Ovary (tissue), 7 donors: ENCODE measurements at regions not wholly inside any gene's neighbourhood (a gene's known extent, or its start where the extent isn't known, plus 50 kb on each side); places are given as distances from the start of the nearest gene placed in this dataset.

Experiments
- DNase-seq, 5 donors: peaks; one replicate each; pipeline ENCODE4 v3.0.0-alpha.2; 2019 to 2020
- H3K27ac ChIP-seq, 2 donors: fragments of 200-600 bp; one replicate each; pipeline versions ENCODE4 v1.5.1 to v1.8.0; 2019 to 2022
- H3K27me3 ChIP-seq: fragments of 200-600 bp; one replicate; pipeline ENCODE4 v1.8.0; 2022
- H3K36me3 ChIP-seq: fragments of 200-600 bp; sonication (generic); one replicate; pipeline ENCODE4 v1.5.1; 2019
- H3K4me1 ChIP-seq: one replicate; pipeline ENCODE4 v1.8.1; 2013; ENCODE audit warnings: mild to moderate bottlenecking, moderate library complexity; ENCODE audit not compliant: insufficient read depth
- H3K4me3 ChIP-seq: fragments of 200-600 bp; sonication (generic); one replicate; pipeline ENCODE4 v1.5.1; 2017
- H3K9me3 ChIP-seq, 2 donors: fragments of 200-600 bp in 1 of 2; sonication (generic) in 1 of 2; one replicate each; pipeline versions ENCODE4 v1.5.1 to v1.8.1; 2013 to 2019; ENCODE audit warnings: mild to moderate bottlenecking in 1 of 2, moderate library complexity in 1 of 2
- CTCF ChIP-seq, 3 donors: fragments of 450-650 bp in 2 of 3; fragments of 200-600 bp in 1 of 3; IDR thresholded peaks; one replicate each; pipeline versions ENCODE4 v1.5.1 to v1.8.0; 2016 to 2022; ENCODE audit warnings: antibody characterized with exemption in 3 of 3, mild to moderate bottlenecking in 1 of 3
- EP300 ChIP-seq: sonication (generic); formaldehyde crosslinking; IDR thresholded peaks from one replicate; pipeline ENCODE4 v1.6.1; 2017; ENCODE audit warnings: antibody characterized with exemption
- POLR2A ChIP-seq: fragments of 450-650 bp; IDR thresholded peaks from one replicate; pipeline ENCODE4 v1.6.1; 2017; ENCODE audit warnings: antibody characterized with exemption, mild to moderate bottlenecking, moderate library complexity
- WGBS, 3 donors: extraction: QIAGEN DNeasy Blood & Tissue Kit in 1 of 3; methylation state at CpG; one replicate each; pipeline versions ENCODE4 v1.1.5 to v1.1.7; 2013 to 2017; 5-methylcytosine and 5-hydroxymethylcytosine counted together
- intact Hi-C, 4 donors: fragments of 100-400 bp; cut with DNase I; formaldehyde crosslinking; loops; one replicate each; pipeline versions ENCODE4 v1.11.0 to v1.15.1; 2022 to 2023
- donor health status: DM: no; HTN: no; CAD: no; lungs with moderate emphysema.
- donor health status: DM: no; HTN: no; CAD: no.
- donor health status: Bipolar disorder and iron deficiency.
- donor health status: DM: no; HTN: no; CAD: no.
- donor health status: DM: yes; HTN: yes; CAD: no.

- no peak overlapping the region for H3K27ac ChIP-seq
- DNase-seq: no peak
- WGBS, 3 donors: 91 to 100% (median 99%) methylated on average over 1 of the region's 1 CpG
- no peaks in the 10 kb centered on the region for H3K27me3 ChIP-seq
- no peaks in the 10 kb centered on the region for H3K36me3 ChIP-seq
- TF ChIP-seq CTCF (IDR thresholded peaks at IDR 0.05): no peak
- no peak for TF ChIP-seq EP300
- TF ChIP-seq POLR2A: no peak
- H3K9me3 ChIP-seq: no peaks in the 10 kb centered on the region
- H3K4me3 ChIP-seq: no peak overlapping the region
- no peaks in the 10 kb centered on the region for H3K4me1 ChIP-seq
- intact Hi-C loops: no loop called here
These were observed 165.8 kb upstream of the SYT1 start for GRCh38 chr12:78698747-78699146.

GRCh38 chr12:78700565-78700964 lies 164.0 kb upstream of the SYT1 start:
- no peaks in the 10 kb centered on the region for H3K9me3 ChIP-seq
- intact Hi-C loops: no loop called here
- H3K27me3 ChIP-seq: no peaks in the 10 kb centered on the region
- no peak for DNase-seq
- H3K4me1 ChIP-seq: no peaks in the 10 kb centered on the region
- H3K36me3 ChIP-seq: no peaks in the 10 kb centered on the region
- no peak overlapping the region for H3K4me3 ChIP-seq
- TF ChIP-seq CTCF (IDR thresholded peaks at IDR 0.05): no peak
- TF ChIP-seq POLR2A: no peak
- TF ChIP-seq EP300: no peak
- H3K27ac ChIP-seq: no peak overlapping the region
- WGBS, 3 donors: 89 to 95% (median 94%) methylated on average over 3 of the region's 3 CpGs

- 30 to 43% (median 41%) methylated on average over 3 of the region's 3 CpGs for WGBS, 3 donors
- no peaks in the 10 kb centered on the region for H3K27me3 ChIP-seq
- H3K4me1 ChIP-seq: no peaks in the 10 kb centered on the region
- no peaks in the 10 kb centered on the region for H3K9me3 ChIP-seq
- no peak overlapping the region for H3K4me3 ChIP-seq
- intact Hi-C loops: no loop called here
- H3K27ac ChIP-seq: no peak overlapping the region
- TF ChIP-seq EP300 (no peak), CTCF (IDR thresholded peaks at IDR 0.05) (no peak), POLR2A (no peak)
- DNase-seq: no peak
- H3K36me3 ChIP-seq: no peaks in the 10 kb centered on the region
These were observed 160.6 kb upstream of the SYT1 start for GRCh38 chr12:78703820-78704525.

- Histone ChIP-seq H3K27me3 (no peaks in the 10 kb centered on the region), H3K4me3 (no peak overlapping the region)
- DNase-seq: no peak
These were observed 152.6 kb upstream of the SYT1 start for GRCh38 chr12:78711954-78712353.

More at GRCh38 chr12:78711954-78712353, 152.6 kb upstream of the SYT1 start:
- no peaks in the 10 kb centered on the region for H3K4me1 ChIP-seq
- H3K27ac ChIP-seq: no peak overlapping the region
- no peaks in the 10 kb centered on the region for H3K9me3 ChIP-seq
- intact Hi-C loops: no loop called here
- H3K36me3 ChIP-seq: no peaks in the 10 kb centered on the region
- whole genome bisulfite sequencing, 3 donors: 90 to 97% (median 96%) methylated on average over 4 of the region's 4 CpGs
- TF ChIP-seq CTCF (IDR thresholded peaks at IDR 0.05) (no peak), POLR2A (no peak), EP300 (no peak)
